KMS-11 (cell line): ENCODE measurements at regions not wholly inside any gene's neighbourhood (a gene's known extent, or its start where the extent isn't known, plus 50 kb on each side); places are given as distances from the start of the nearest gene placed in this dataset.

Source experiments
- H2AFZ ChIP-seq: fragments of 200-600 bp; sonication (generic); 2 replicates; pipeline ENCODE4 v1.6.1; 2016; ENCODE audit warnings: antibody characterized with exemption, mixed run types, low read depth
- H3K27ac ChIP-seq: fragments of 200-600 bp; sonication (generic); 2 replicates; pipeline ENCODE4 v1.6.1; 2016; ENCODE audit warnings: mild to moderate bottlenecking, mixed run types
- H3K27me3 ChIP-seq: fragments of 200-600 bp; sonication (generic); 2 replicates; pipeline ENCODE4 v1.6.1; 2017; ENCODE audit warnings: mild to moderate bottlenecking, low read depth, mixed run types, moderate library complexity; ENCODE audit not compliant: insufficient read depth
- H3K36me3 ChIP-seq: fragments of 200-600 bp; sonication (generic); 2 replicates; pipeline ENCODE4 v1.6.1; 2017; ENCODE audit warnings: mild to moderate bottlenecking, mixed run types; ENCODE audit not compliant: insufficient read depth
- H3K4me1 ChIP-seq: fragments of 200-600 bp; sonication (generic); 2 replicates; pipeline ENCODE4 v1.6.1; 2016; ENCODE audit warnings: mild to moderate bottlenecking, low read depth, mixed run types; ENCODE audit not compliant: poor library complexity, severe bottlenecking
- H3K4me2 ChIP-seq: fragments of 200-600 bp; sonication (generic); 2 replicates; pipeline ENCODE4 v1.7.0; 2016; ENCODE audit warnings: mild to moderate bottlenecking, mixed run types
- H3K4me3 ChIP-seq: fragments of 200-600 bp; sonication (generic); IDR thresholded peaks from 2 replicates; pipeline ENCODE4 v1.6.1; 2017; ENCODE audit warnings: low read depth, low read length, mixed read lengths; ENCODE audit not compliant: insufficient read depth
- H3K79me2 ChIP-seq: fragments of 200-600 bp; sonication (generic); 2 replicates; pipeline ENCODE4 v1.6.1; 2016; ENCODE audit warnings: low read depth, mixed run types; ENCODE audit not compliant: insufficient read depth
- H3K9ac ChIP-seq: fragments of 200-600 bp; sonication (generic); 2 replicates; pipeline ENCODE4 v1.6.1; 2016; ENCODE audit warnings: mild to moderate bottlenecking, mixed run types
- H4K20me1 ChIP-seq: fragments of 200-600 bp; sonication (generic); 2 replicates; pipeline ENCODE4 v1.6.1; 2016; ENCODE audit warnings: mild to moderate bottlenecking, mixed run types; ENCODE audit not compliant: insufficient read depth
- CTCF ChIP-seq: fragments of 200-600 bp; sonication (generic); conservative IDR thresholded peaks from 2 replicates; pipeline ENCODE4 v1.6.1; 2017; ENCODE audit warnings: low read depth, mild to moderate bottlenecking, antibody characterized with exemption, low read length, moderate library complexity, mixed read lengths

GRCh38 chr6:140559458-140559857 is 1185.0 kb upstream of the CITED2 start:
- Histone ChIP-seq H3K27ac (no peak overlapping the region), H3K79me2 (no peaks in the 10 kb centered on the region), H3K4me1 (no peaks in the 10 kb centered on the region), H3K9ac (no peak overlapping the region), H3K27me3 (no peaks in the 10 kb centered on the region), H3K4me3 (no peak overlapping the region), H3K4me2 (no peak overlapping the region), H3K36me3 (no peaks in the 10 kb centered on the region), H4K20me1 (no peaks in the 10 kb centered on the region), H2AFZ (no peak overlapping the region)
- no peak for TF ChIP-seq CTCF

GRCh38 chr6:140554421-140554820 is 1180.0 kb upstream of the CITED2 start:
- TF ChIP-seq CTCF, result no peak
- Histone ChIP-seq H4K20me1 (no peaks in the 10 kb centered on the region), H3K79me2 (no peaks in the 10 kb centered on the region)

GRCh38 chr6:140548366-140548765 is 1173.9 kb upstream of the CITED2 start:
- no peaks in the 10 kb centered on the region for H4K20me1 ChIP-seq

More at GRCh38 chr6:140554421-140554820, 1180.0 kb upstream of the CITED2 start:
- no peak overlapping the region for H3K9ac ChIP-seq
- no peak overlapping the region for H3K27ac ChIP-seq
- no peak overlapping the region for H3K4me3 ChIP-seq
- H2AFZ ChIP-seq, result no peak overlapping the region
- no peaks in the 10 kb centered on the region for H3K36me3 ChIP-seq
- no peaks in the 10 kb centered on the region for H3K27me3 ChIP-seq
- H3K4me1 ChIP-seq, result no peaks in the 10 kb centered on the region
- no peak overlapping the region for H3K4me2 ChIP-seq

GRCh38 chr6:140546640-140547039 is 1172.2 kb upstream of the CITED2 start:
- no peaks in the 10 kb centered on the region for H3K4me1 ChIP-seq
- no peaks in the 10 kb centered on the region for H4K20me1 ChIP-seq
- TF ChIP-seq CTCF, result no peak
- H3K27me3 ChIP-seq, result no peaks in the 10 kb centered on the region
- H3K36me3 ChIP-seq, result no peaks in the 10 kb centered on the region
- H3K4me2 ChIP-seq, result no peak overlapping the region
- H3K27ac ChIP-seq, result no peak overlapping the region
- H3K9ac ChIP-seq, result no peak overlapping the region
- H3K4me3 ChIP-seq, result no peak overlapping the region
- no peak overlapping the region for H2AFZ ChIP-seq
- no peaks in the 10 kb centered on the region for H3K79me2 ChIP-seq

More at GRCh38 chr6:140548366-140548765, 1173.9 kb upstream of the CITED2 start:
- Histone ChIP-seq H3K9ac (no peak overlapping the region), H3K4me3 (no peak overlapping the region), H2AFZ (no peak overlapping the region), H3K36me3 (no peaks in the 10 kb centered on the region), H3K27me3 (no peaks in the 10 kb centered on the region), H3K27ac (no peak overlapping the region), H3K79me2 (no peaks in the 10 kb centered on the region), H3K4me1 (no peaks in the 10 kb centered on the region), H3K4me2 (no peak overlapping the region)
- no peak for TF ChIP-seq CTCF
